GM19351 (cell line): ENCODE measurements at regions not wholly inside any gene's neighbourhood (a gene's known extent, or its start where the extent isn't known, plus 50 kb on each side); places are given as distances from the start of the nearest gene placed in this dataset.
"Not testable (repeated sequence)": the region's sequence is repeated elsewhere in the genome, so short reads cannot be mapped to it uniquely, and the experiment has no call there.

Experiments used
- ATAC-seq: cut with Tn5 transposase; IDR thresholded peaks from one replicate; pipeline ENCODE4 v1.9.1; 2021; ENCODE audit warnings: mild to moderate bottlenecking, moderate library complexity; ENCODE audit not compliant: unreplicated experiment

DNA sequence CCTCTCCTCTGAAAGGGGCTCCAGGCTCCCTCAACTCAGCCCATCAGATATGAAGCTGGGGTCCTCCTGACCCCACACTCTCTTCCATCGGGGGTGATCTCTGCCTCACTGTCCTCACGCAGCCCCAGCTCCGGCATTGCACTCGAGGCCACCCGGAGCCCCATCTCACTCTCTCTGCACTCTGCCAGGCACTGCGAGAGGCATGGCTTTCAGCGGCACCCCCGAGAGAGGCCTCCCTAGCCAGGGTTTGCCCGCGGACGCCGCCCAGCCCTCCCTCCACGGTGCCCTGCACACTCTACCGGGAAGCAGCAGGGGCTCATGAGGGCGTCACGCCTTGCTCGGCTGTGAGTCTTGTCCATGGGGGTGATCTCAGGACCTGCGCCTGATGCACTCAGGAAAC is 436.2 kb downstream of the BRD1 start:
- ATAC-seq = no peak

DNA sequence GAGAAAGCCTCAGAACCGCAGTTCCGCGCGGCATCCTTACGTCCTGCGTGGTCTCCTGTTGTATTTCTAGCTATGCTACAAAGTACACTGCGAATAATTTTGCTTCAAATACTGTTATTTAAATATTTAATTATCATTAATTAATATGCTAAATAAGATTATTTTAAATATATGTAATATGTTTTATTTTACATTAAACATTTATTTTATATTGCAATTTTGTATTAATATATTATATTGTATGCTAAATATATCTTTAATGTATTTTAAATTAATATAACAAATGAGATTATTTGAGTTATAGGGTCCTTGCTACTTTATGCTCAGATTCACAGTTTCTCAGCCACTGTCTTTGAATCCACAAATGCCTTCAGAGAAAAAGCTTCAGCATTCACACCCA is 436.7 kb downstream of the BRD1 start:
- ATAC-seq = no peak

GRCh38 chr22:49383909-49384308 is 443.8 kb downstream of the BRD1 start:
- not testable (repeated sequence) for ATAC-seq

GRCh38 chr22:49382451-49382735 is 445.3 kb downstream of the BRD1 start:
- no peak for ATAC-seq

DNA sequence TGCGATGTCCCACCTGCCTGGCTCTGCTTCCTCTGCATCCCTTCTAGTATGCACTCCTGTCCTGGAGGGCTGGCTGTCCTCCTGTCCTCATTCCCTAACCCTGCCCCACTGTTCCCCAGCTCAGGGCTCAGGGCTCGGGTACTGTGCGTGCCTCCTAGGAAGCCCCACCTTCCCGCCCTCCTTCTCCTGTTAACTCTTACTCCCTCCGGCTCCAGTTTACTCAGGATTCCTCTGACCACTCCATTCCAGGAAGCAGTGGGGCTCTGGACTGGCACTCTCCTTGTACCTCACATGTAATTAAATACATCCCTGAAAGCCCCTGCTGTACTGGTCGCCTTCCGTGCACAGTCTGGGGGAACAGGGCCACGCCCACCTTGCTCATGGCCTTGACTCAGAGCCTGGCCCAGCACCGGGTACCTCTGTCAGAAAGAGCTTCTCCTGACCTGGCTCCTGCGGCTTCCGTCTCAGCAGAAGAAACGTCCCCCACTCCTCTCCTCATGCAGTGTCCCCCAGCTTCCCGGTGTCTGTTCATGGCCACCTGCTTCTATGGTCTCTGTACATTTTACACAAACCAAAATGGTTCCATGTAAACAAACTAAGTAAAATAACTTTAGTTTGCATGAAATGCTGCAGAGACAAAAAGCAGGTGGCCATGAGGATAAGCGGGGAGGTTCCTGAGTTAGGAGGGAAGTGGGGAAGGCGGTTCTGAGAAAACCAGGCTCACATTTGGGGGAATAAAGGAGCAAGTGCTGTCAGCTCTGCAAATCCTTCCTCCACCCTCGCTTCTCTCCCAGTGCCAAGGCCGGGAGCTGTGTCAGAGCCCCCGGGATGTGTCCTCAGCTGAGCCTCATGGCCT is 445.9 kb downstream of the BRD1 start:
- ATAC-seq = no peak

DNA sequence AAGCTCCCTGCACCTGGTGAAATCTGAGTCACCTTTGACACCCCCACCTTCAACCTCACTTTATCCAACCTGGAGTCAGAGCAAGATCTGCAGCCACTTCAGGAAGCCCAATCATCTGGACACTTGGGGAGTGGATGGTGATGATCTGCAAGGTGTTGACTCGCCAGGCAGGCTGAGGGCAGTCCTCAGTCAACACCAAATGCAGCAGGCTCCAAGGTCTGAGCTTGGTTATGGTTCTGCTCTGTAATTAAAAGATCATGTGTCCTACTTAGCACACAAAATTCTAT is 446.9 kb downstream of the BRD1 start:
- no peak for ATAC-seq

- no peak for ATAC-seq
These were observed 447.4 kb downstream of the BRD1 start for GRCh38 chr22:49380095-49380827.

- ATAC-seq = no peak
These were observed 450.4 kb downstream of the BRD1 start for GRCh38 chr22:49377306-49377705.

GRCh38 chr22:49373801-49374226 is 453.9 kb downstream of the BRD1 start:
- no peak for ATAC-seq

GRCh38 chr22:49373289-49373666 is 454.4 kb downstream of the BRD1 start:
- ATAC-seq = no peak

GRCh38 chr22:49372530-49373288 is 455.0 kb downstream of the BRD1 start:
- ATAC-seq = no peak

- no peak for ATAC-seq
These were observed 455.6 kb downstream of the BRD1 start for GRCh38 chr22:49372111-49372529.

DNA sequence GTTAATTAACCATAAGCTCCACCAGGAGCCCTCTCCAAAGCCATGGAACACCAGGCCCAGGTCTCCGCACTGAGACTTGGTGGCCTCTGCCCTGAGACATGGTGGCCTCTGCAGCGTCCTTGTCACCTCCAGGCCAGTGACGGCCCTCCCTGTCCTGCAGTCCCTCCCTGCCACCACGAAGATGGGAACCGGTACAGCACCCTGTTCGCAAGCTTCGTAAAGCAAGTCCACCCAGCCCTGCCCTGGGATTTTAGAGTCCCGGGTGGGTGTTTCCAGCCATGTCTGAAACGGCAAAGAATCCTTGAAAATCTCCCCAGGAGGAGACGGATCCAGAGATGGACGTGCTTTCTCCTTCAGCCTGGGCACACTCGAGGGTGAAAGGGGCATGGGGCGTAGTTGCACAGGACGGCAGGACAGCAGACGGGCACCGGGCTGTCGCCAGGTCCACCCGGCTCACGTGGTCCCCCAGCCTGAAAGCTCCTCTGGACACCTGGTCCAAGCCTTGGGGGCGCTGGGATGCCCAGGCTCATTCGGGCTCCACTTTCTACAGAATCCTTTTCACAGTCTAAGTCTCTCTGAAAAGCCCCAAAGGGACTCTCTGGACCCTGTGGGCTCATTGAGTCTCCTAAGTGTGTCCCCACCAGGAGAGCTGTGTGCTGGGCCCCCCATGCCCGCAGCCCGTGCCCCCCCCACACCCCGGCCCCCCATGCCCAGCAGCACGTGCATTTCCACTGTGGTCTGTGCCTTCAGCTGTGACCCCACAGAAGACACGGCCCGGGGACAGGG is 456.2 kb downstream of the BRD1 start:
- ATAC-seq = no peak

- no peak for ATAC-seq
These were observed 456.9 kb downstream of the BRD1 start for GRCh38 chr22:49370627-49371301.

DNA sequence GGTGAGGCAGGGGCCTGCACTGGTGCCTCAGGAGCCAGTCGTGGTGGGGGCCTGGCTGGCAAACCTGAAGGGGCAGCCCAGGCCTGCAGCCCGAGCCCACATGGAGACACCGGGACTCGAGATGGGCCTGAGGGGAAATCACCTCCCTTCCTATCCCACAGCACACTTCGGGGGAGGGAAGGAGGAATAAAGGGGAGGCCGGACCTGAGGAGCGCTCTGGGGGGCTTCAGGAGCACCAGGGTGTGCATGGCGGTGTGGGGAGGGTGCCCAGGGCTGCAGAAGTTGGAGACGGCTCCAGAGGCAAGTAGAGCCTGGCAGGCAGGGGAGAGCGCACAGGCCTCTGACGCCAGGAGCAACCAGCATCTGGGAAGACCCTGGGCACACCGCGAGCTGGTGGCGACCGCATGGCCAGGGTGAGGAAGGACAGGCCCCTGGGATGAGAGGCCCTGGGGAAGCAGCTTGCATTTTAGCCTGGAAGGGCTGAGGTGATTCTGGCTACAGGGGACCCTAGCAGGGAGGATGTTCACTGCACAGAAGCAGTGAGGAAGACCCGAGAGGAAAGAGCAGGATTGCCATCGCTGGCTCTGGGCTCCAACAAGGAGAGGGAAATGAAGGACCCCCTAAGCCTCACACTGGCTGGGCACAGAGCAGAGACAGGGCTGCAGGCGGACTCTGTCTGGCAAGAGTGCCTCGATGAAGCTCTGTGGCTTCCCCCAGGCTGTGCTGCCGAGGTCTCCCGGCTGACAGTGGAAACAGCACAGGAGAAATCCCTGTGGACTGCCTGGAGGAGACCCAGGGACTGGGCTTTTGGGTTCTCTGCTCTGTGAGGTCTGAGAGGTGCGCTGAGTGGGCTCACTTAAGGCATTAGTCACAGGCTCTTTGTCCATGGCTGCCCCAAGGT is 457.7 kb downstream of the BRD1 start:
- no peak for ATAC-seq

GRCh38 chr22:49368976-49369725 is 458.5 kb downstream of the BRD1 start:
- ATAC-seq = no peak

DNA sequence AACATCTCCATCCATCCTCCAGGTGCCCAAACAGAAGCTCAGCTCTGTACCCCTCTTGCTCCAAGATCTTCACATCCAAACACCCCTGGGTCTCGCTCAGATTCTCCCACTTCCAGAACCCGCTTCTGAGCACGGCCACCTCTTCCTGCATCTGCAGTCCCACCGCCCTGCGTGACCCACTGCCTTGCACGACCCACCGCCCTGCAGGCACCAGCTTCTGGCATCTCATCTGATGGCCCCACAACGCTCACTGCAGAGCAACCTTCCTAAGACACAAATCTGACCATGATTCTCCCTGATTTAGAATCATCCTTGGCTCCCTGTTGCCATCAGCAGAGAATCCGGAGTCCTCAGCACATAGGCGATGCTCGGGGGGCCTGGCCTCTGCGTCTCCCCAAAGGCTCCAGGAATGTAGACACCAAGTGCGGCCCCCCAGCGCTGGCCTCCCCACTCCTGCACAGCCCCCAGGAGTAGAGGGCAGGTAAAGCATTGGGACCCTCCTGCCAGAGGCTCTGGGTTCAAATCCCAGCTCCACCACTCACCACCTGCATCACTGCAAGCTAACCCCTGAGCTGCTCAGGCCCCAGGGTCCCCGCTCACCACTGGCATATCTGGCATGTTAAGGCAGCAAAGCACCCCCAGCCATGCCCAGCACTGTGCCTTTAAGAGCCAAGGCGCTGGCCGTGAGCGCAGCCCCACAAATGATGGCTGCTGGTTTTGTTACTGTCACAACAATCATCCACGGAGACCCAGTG is 459.3 kb downstream of the BRD1 start:
- ATAC-seq = no peak

GRCh38 chr22:49367041-49367697 is 460.5 kb downstream of the BRD1 start:
- ATAC-seq = no peak
